ENCODE measurements at regions not wholly inside any gene's neighbourhood (a gene's known extent, or its start where the extent isn't known, plus 50 kb on each side); places are given as distances from the start of the nearest gene placed in this dataset.

- Histone ChIP-seq H3K27ac (ENCODE audit: low read depth, low read length) (no peak overlapping the region), H3K4me1 (ENCODE audit: insufficient read depth, low read length) (no peaks in the 10 kb centered on the region), H3K9me3 (ENCODE audit: low read length) (no peaks in the 10 kb centered on the region), H3K36me3 (ENCODE audit: insufficient read depth, low read length) (no peaks in the 10 kb centered on the region), H3K27me3 (ENCODE audit: insufficient read depth, low read length, poor library complexity, severe bottlenecking) (no peaks in the 10 kb centered on the region), H3K4me3 (ENCODE audit: low read length) (no peak overlapping the region)
- no peaks in the 10 kb centered on the region for H3K36me3 Mint-ChIP-seq
- H3K4me3 Mint-ChIP-seq = no peak overlapping the region
- H3K27ac Mint-ChIP-seq = no peak overlapping the region
- H3K4me1 Mint-ChIP-seq = no peaks in the 10 kb centered on the region
- no peaks in the 10 kb centered on the region for H3K9me3 Mint-ChIP-seq
- ChIA-PET POLR2A (no interaction called here), CTCF (no interaction called here)
- no peak for DNase-seq
- H3K27me3 Mint-ChIP-seq = peaks cover 0 to 46% of the 10 kb centered on the region in 2 donors
These were observed 61.5 kb downstream of the PRSS23 start for GRCh38 chr11:86861810-86862209.

GRCh38 chr11:86863476-86863875, 63.1 kb downstream of the PRSS23 start:
- Histone ChIP-seq H3K36me3 (ENCODE audit: insufficient read depth, low read length) (no peaks in the 10 kb centered on the region), H3K27ac (ENCODE audit: low read depth, low read length) (no peak overlapping the region), H3K27me3 (ENCODE audit: insufficient read depth, low read length, poor library complexity, severe bottlenecking) (no peaks in the 10 kb centered on the region), H3K4me1 (ENCODE audit: insufficient read depth, low read length) (no peaks in the 10 kb centered on the region), H3K9me3 (ENCODE audit: low read length) (no peaks in the 10 kb centered on the region), H3K4me3 (ENCODE audit: low read length) (no peak overlapping the region)
- ChIA-PET CTCF (no interaction called here), POLR2A (no interaction called here)
- Mint-ChIP-seq H3K9me3 (no peaks in the 10 kb centered on the region), H3K27me3 (peaks cover 0 to 34% of the 10 kb centered on the region in 2 donors), H3K4me1 (no peaks in the 10 kb centered on the region), H3K36me3 (no peaks in the 10 kb centered on the region), H3K27ac (no peak overlapping the region), H3K4me3 (no peak overlapping the region)
- no peak for DNase-seq

- no peaks in the 10 kb centered on the region for H3K4me1 ChIP-seq (ENCODE audit: insufficient read depth, low read length)
- no peak overlapping the region for H3K27ac ChIP-seq (ENCODE audit: low read depth, low read length)
- no peak overlapping the region for H3K27ac Mint-ChIP-seq
- no peaks in the 10 kb centered on the region for H3K36me3 ChIP-seq (ENCODE audit: insufficient read depth, low read length)
- DNase-seq = no peak
- H3K27me3 Mint-ChIP-seq = peaks cover 1 to 15% of the 10 kb centered on the region in 2 donors
- no peaks in the 10 kb centered on the region for H3K27me3 ChIP-seq (ENCODE audit: insufficient read depth, low read length, poor library complexity, severe bottlenecking)
- POLR2A ChIA-PET = no interaction called here
- H3K4me1 Mint-ChIP-seq = no peaks in the 10 kb centered on the region
- H3K9me3 ChIP-seq (ENCODE audit: low read length) = no peaks in the 10 kb centered on the region
- H3K9me3 Mint-ChIP-seq = no peaks in the 10 kb centered on the region
- CTCF ChIA-PET = interaction anchor here (1.5 kb wide), 1 partner anchor 16 kb away, joined by 3 read pairs; no protein-coding TSS in a partner anchor
- no peak overlapping the region for H3K4me3 ChIP-seq (ENCODE audit: low read length)
- H3K4me3 Mint-ChIP-seq = no peak overlapping the region
- no peaks in the 10 kb centered on the region for H3K36me3 Mint-ChIP-seq
These were observed 65.1 kb downstream of the PRSS23 start for GRCh38 chr11:86865436-86865835.

- no peak overlapping the region for H3K27ac Mint-ChIP-seq
- H3K27me3 Mint-ChIP-seq = peaks cover 3 to 5% of the 10 kb centered on the region in 2 donors
- no peaks in the 10 kb centered on the region for H3K36me3 ChIP-seq (ENCODE audit: insufficient read depth, low read length)
- no peaks in the 10 kb centered on the region for H3K36me3 Mint-ChIP-seq
- no peak overlapping the region for H3K27ac ChIP-seq (ENCODE audit: low read depth, low read length)
- no peaks in the 10 kb centered on the region for H3K9me3 Mint-ChIP-seq
- H3K4me1 Mint-ChIP-seq = no peaks in the 10 kb centered on the region
- POLR2A ChIA-PET = no interaction called here
- H3K4me3 ChIP-seq (ENCODE audit: low read length) = no peak overlapping the region
- H3K9me3 ChIP-seq (ENCODE audit: low read length) = no peaks in the 10 kb centered on the region
- H3K27me3 ChIP-seq (ENCODE audit: insufficient read depth, low read length, poor library complexity, severe bottlenecking) = no peaks in the 10 kb centered on the region
- CTCF ChIA-PET = no interaction called here
- H3K4me3 Mint-ChIP-seq = no peak overlapping the region
- no peak for DNase-seq
- no peaks in the 10 kb centered on the region for H3K4me1 ChIP-seq (ENCODE audit: insufficient read depth, low read length)
These were observed 69.2 kb downstream of the PRSS23 start for GRCh38 chr11:86869531-86869930.

GRCh38 chr11:86869966-86870570, 69.7 kb downstream of the PRSS23 start:
- peak in 2 of 5 donors; percentile 6 to 19 for DNase-seq

GRCh38 chr11:86873573-86874083, 73.3 kb downstream of the PRSS23 start:
- Histone ChIP-seq H3K4me1 (ENCODE audit: insufficient read depth, low read length) (no peaks in the 10 kb centered on the region), H3K9me3 (ENCODE audit: low read length) (no peaks in the 10 kb centered on the region), H3K4me3 (ENCODE audit: low read length) (no peak overlapping the region), H3K27me3 (ENCODE audit: insufficient read depth, low read length, poor library complexity, severe bottlenecking) (no peaks in the 10 kb centered on the region), H3K36me3 (ENCODE audit: insufficient read depth, low read length) (no peaks in the 10 kb centered on the region), H3K27ac (ENCODE audit: low read depth, low read length) (no peak overlapping the region)
- H3K27ac Mint-ChIP-seq = no peak overlapping the region
- H3K27me3 Mint-ChIP-seq = peaks cover 0 to 5% of the 10 kb centered on the region in 2 donors
- no peak overlapping the region for H3K4me3 Mint-ChIP-seq
- ChIA-PET CTCF (no interaction called here), POLR2A (no interaction called here)
- no peaks in the 10 kb centered on the region for H3K9me3 Mint-ChIP-seq
- H3K4me1 Mint-ChIP-seq = no peaks in the 10 kb centered on the region
- DNase-seq = no peak
- no peaks in the 10 kb centered on the region for H3K36me3 Mint-ChIP-seq

More at GRCh38 chr11:86869966-86870570, 69.7 kb downstream of the PRSS23 start:
- no peaks in the 10 kb centered on the region for H3K36me3 ChIP-seq (ENCODE audit: insufficient read depth, low read length)
- no peaks in the 10 kb centered on the region for H3K9me3 Mint-ChIP-seq
- no peaks in the 10 kb centered on the region for H3K9me3 ChIP-seq (ENCODE audit: low read length)
- H3K27me3 ChIP-seq (ENCODE audit: insufficient read depth, low read length, poor library complexity, severe bottlenecking) = no peaks in the 10 kb centered on the region
- H3K27me3 Mint-ChIP-seq = peaks cover 0 to 5% of the 10 kb centered on the region in 2 donors
- H3K4me3 ChIP-seq (ENCODE audit: low read length) = no peak overlapping the region
- H3K4me1 ChIP-seq (ENCODE audit: insufficient read depth, low read length) = no peaks in the 10 kb centered on the region
- H3K4me3 Mint-ChIP-seq = no peak overlapping the region
- ChIA-PET POLR2A (no interaction called here), CTCF (interaction anchor here (1.4 to 1.5 kb wide), 2 partner anchors 30 to 32 kb away, joined by 3 read pairs; no protein-coding TSS in a partner anchor)
- H3K36me3 Mint-ChIP-seq = no peaks in the 10 kb centered on the region
- H3K27ac Mint-ChIP-seq = no peak overlapping the region
- no peak overlapping the region for H3K27ac ChIP-seq (ENCODE audit: low read depth, low read length)
- H3K4me1 Mint-ChIP-seq = no peaks in the 10 kb centered on the region

GRCh38 chr11:86874304-86875056, 74.1 kb downstream of the PRSS23 start:
- Mint-ChIP-seq H3K4me1 (no peaks in the 10 kb centered on the region), H3K36me3 (no peaks in the 10 kb centered on the region), H3K27ac (no peak overlapping the region), H3K27me3 (peaks cover 0 to 5% of the 10 kb centered on the region in 2 donors), H3K9me3 (no peaks in the 10 kb centered on the region), H3K4me3 (no peak overlapping the region)
- Histone ChIP-seq H3K4me1 (ENCODE audit: insufficient read depth, low read length) (no peaks in the 10 kb centered on the region), H3K27me3 (ENCODE audit: insufficient read depth, low read length, poor library complexity, severe bottlenecking) (no peaks in the 10 kb centered on the region), H3K27ac (ENCODE audit: low read depth, low read length) (no peak overlapping the region), H3K4me3 (ENCODE audit: low read length) (no peak overlapping the region), H3K36me3 (ENCODE audit: insufficient read depth, low read length) (no peaks in the 10 kb centered on the region), H3K9me3 (ENCODE audit: low read length) (no peaks in the 10 kb centered on the region)
- ChIA-PET POLR2A (no interaction called here), CTCF (no interaction called here)
- no peak for DNase-seq

GRCh38 chr11:86876716-86877234, 76.4 kb downstream of the PRSS23 start:
- Histone ChIP-seq H3K4me1 (ENCODE audit: insufficient read depth, low read length) (no peaks in the 10 kb centered on the region), H3K4me3 (ENCODE audit: low read length) (no peak overlapping the region), H3K9me3 (ENCODE audit: low read length) (no peaks in the 10 kb centered on the region), H3K36me3 (ENCODE audit: insufficient read depth, low read length) (no peaks in the 10 kb centered on the region), H3K27me3 (ENCODE audit: insufficient read depth, low read length, poor library complexity, severe bottlenecking) (no peaks in the 10 kb centered on the region), H3K27ac (ENCODE audit: low read depth, low read length) (no peak overlapping the region)
- no peak overlapping the region for H3K4me3 Mint-ChIP-seq
- H3K4me1 Mint-ChIP-seq = no peaks in the 10 kb centered on the region
- H3K27ac Mint-ChIP-seq = no peak overlapping the region
- DNase-seq = no peak
- ChIA-PET CTCF (no interaction called here), POLR2A (no interaction called here)
- no peaks in the 10 kb centered on the region for H3K36me3 Mint-ChIP-seq
- H3K9me3 Mint-ChIP-seq = no peaks in the 10 kb centered on the region
- peaks cover 0 to 3% of the 10 kb centered on the region in 2 donors for H3K27me3 Mint-ChIP-seq
